GM23338 (cell line): ENCODE measurements at regions not wholly inside any gene's neighbourhood (a gene's known extent, or its start where the extent isn't known, plus 50 kb on each side); places are given as distances from the start of the nearest gene placed in this dataset.

ENCODE experiments used
- CTCF ChIP-seq, 2 experiments: fragments of 200-600 bp in 1 of 2; sonication (generic) in 1 of 2; conservative IDR thresholded peaks; 2 replicates each; pipeline versions ENCODE4 v1.5.1 to v1.6.1; 2016 to 2017; ENCODE audit warnings: antibody characterized with exemption in 2 of 2, low read depth in 2 of 2, mild to moderate bottlenecking in 2 of 2, moderate library complexity in 1 of 2
- EZH2 ChIP-seq: fragments of 200-600 bp; sonication (generic); IDR thresholded peaks from one replicate; pipeline ENCODE4 v1.8.0; 2017; ENCODE audit warnings: antibody characterized with exemption, mild to moderate bottlenecking, low read depth; ENCODE audit not compliant: unreplicated experiment
- EZH2phosphoT487 ChIP-seq: fragments of 200-600 bp; sonication (generic); IDR thresholded peaks from one replicate; pipeline ENCODE4 v1.8.1; 2018; ENCODE audit warnings: antibody characterized with exemption; ENCODE audit not compliant: unreplicated experiment
- JUNB ChIP-seq: IDR thresholded peaks from one replicate; pipeline ENCODE4 v1.6.1; 2016; ENCODE audit warnings: antibody characterized with exemption; ENCODE audit not compliant: unreplicated experiment
- NANOG ChIP-seq: IDR thresholded peaks from 2 replicates; pipeline ENCODE4 v1.6.1; 2016; ENCODE audit warnings: antibody characterized with exemption, borderline replicate concordance
- POLR2AphosphoS5 ChIP-seq: IDR thresholded peaks from 2 replicates; pipeline ENCODE4 v1.6.1; 2016; ENCODE audit warnings: antibody characterized with exemption, low read depth
- REST ChIP-seq: IDR thresholded peaks from one replicate; pipeline ENCODE4 v1.6.1; 2018; ENCODE audit warnings: antibody characterized with exemption; ENCODE audit not compliant: unreplicated experiment
- STAT1 ChIP-seq: IDR thresholded peaks from one replicate; pipeline ENCODE4 v1.6.1; 2016; ENCODE audit warnings: antibody characterized with exemption; ENCODE audit not compliant: unreplicated experiment
- ZNF114 ChIP-seq: fragments of 250-450 bp; sonication (Bioruptor Pico); IDR thresholded peaks from 2 replicates; pipeline ENCODE4 v1.5.0; 2020; ENCODE audit warnings: mild to moderate bottlenecking, moderate library complexity

- no peak for TF ChIP-seq JUNB
- no peak for TF ChIP-seq CTCF (conservative IDR thresholded peaks at IDR 0.05; ENCODE audit: low read depth in 2 of 2)
- no peak for TF ChIP-seq EZH2
- no peak for TF ChIP-seq REST
- no peak for TF ChIP-seq EZH2phosphoT487
- no peak for TF ChIP-seq ZNF114 (CRISPR knock-in tag)
- no peak for TF ChIP-seq NANOG
- no peak for TF ChIP-seq POLR2AphosphoS5
- no peak for TF ChIP-seq STAT1
Observed at GRCh38 chr19:27815985-27816384, 1397.0 kb downstream of the UQCRFS1 start.
